Transverse colon (tissue), 4 donors: ENCODE measurements at regions not wholly inside any gene's neighbourhood (a gene's known extent, or its start where the extent isn't known, plus 50 kb on each side); places are given as distances from the start of the nearest gene placed in this dataset.
"Not testable (repeated sequence)": the region's sequence is repeated elsewhere in the genome, so short reads cannot be mapped to it uniquely, and the experiment has no call there.

Experiments used
- DNase-seq: peaks from one replicate; pipeline ENCODE4 v3.0.0-alpha.2; 2019
- H3K27ac ChIP-seq, 4 donors: fragments of 200-600 bp; sonication (generic); 2 replicates each; pipeline ENCODE4 v1.5.1; 2016 to 2018; ENCODE audit warnings: inconsistent platforms in 4 of 4
- H3K27me3 ChIP-seq: fragments of 200-600 bp; sonication (generic); 2 replicates; pipeline ENCODE4 v1.5.1; 2017; ENCODE audit warnings: inconsistent platforms
- H3K36me3 ChIP-seq, 4 donors: fragments of 200-600 bp; sonication (generic); 2 replicates each; pipeline ENCODE4 v1.5.1; 2017 to 2019; ENCODE audit warnings: inconsistent platforms in 4 of 4
- H3K4me1 ChIP-seq, 4 donors: fragments of 200-600 bp; sonication (generic); 2 replicates each; pipeline ENCODE4 v1.5.1; 2017 to 2020; ENCODE audit warnings: inconsistent platforms in 4 of 4
- H3K4me3 ChIP-seq, 4 donors: fragments of 200-600 bp; sonication (generic); 1 replicate in 1 of 4; 2 replicates in 3 of 4; pipeline versions ENCODE4 v1.5.1 to v1.6.1; 2017 to 2019; ENCODE audit warnings: inconsistent platforms in 4 of 4
- H3K9me3 ChIP-seq, 2 donors: fragments of 200-600 bp; sonication (generic); 2 replicates each; pipeline ENCODE4 v1.5.1; 2017 to 2019; ENCODE audit warnings: inconsistent platforms in 2 of 2
- EP300 ChIP-seq: sonication (generic); formaldehyde crosslinking; IDR thresholded peaks from one replicate; pipeline ENCODE4 v1.6.1; 2017; ENCODE audit warnings: antibody characterized with exemption, low read depth
- POLR2A ChIP-seq: fragments of 450-650 bp; IDR thresholded peaks from one replicate; pipeline ENCODE4 v1.6.1; 2016; ENCODE audit warnings: antibody characterized with exemption, mild to moderate bottlenecking, moderate library complexity
- POLR2AphosphoS5 ChIP-seq, 3 donors: sonication (generic); formaldehyde crosslinking; IDR thresholded peaks; one replicate each; pipeline ENCODE4 v1.6.1; 2016; ENCODE audit warnings: antibody characterized with exemption in 3 of 3
- WGBS, 2 donors: methylation state at CpG; one replicate each; pipeline ENCODE4 v1.1.5; 2018; ENCODE audit warnings: low coverage in 1 of 2; 5-methylcytosine and 5-hydroxymethylcytosine counted together
- in situ Hi-C, 4 donors: fragments of 200-750 bp; cut with MboI; loops; one replicate each; pipeline versions ENCODE4 v1.15.0 to v1.15.1; 2017; ENCODE audit warnings: low sequenced_read_pairs in 3 of 4, low pct_ligation_motif_present in 1 of 4, low pct_unique_long_range_greater_than_20kb in 1 of 4
- intact Hi-C: fragments of 100-400 bp; cut with DNase I; formaldehyde crosslinking; loops from one replicate; pipeline ENCODE4 v1.15.1; 2023; ENCODE audit warnings: low total_unique reads
- TF ChIP-seq, protein P1 (sequence below), 5 experiments: fragments of 200-600 bp in 3 of 5; fragments of 450-650 bp in 2 of 5; sonication (generic) in 3 of 5; IDR thresholded peaks; 1 replicate in 2 of 5; 2 replicates in 3 of 5; pipeline ENCODE4 v1.5.1; 2016 to 2017; ENCODE audit warnings: antibody characterized with exemption in 5 of 5, inconsistent platforms in 3 of 5, mild to moderate bottlenecking in 2 of 5, moderate library complexity in 1 of 5

DNA sequence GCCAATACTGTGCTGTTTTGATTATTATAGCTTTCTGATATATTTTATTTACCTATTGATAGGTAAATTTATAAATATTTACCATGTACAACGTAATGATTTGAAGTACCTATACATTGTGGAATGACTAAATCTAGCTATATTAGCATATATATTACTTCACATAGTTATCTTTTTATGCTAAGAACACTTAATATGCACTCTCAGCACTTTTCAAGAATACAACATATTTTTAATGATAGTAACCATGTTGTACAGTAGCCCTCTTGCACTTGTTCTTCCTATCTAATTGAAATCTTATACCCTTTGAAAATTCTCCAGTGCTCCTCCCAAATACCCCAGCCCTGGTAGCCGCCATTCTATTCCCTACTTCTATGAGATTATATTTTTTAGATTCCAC, 604.0 kb upstream of the KIF2B start:
- Histone ChIP-seq H3K9me3 (peaks cover 0 to 6% of the 10 kb centered on the region in 2 donors), H3K4me3 (no peak overlapping the region), H3K36me3 (no peaks in the 10 kb centered on the region), H3K27me3 (no peaks in the 10 kb centered on the region), H3K27ac (no peak overlapping the region), H3K4me1 (no peaks in the 10 kb centered on the region)
- in situ Hi-C loops (loop anchor here in 1 of 4 donors (25.0 kb wide), 1 partner anchor 94 kb away; no protein-coding TSS in a partner anchor), intact Hi-C loops (no loop called here)
- TF ChIP-seq, protein P1, sequence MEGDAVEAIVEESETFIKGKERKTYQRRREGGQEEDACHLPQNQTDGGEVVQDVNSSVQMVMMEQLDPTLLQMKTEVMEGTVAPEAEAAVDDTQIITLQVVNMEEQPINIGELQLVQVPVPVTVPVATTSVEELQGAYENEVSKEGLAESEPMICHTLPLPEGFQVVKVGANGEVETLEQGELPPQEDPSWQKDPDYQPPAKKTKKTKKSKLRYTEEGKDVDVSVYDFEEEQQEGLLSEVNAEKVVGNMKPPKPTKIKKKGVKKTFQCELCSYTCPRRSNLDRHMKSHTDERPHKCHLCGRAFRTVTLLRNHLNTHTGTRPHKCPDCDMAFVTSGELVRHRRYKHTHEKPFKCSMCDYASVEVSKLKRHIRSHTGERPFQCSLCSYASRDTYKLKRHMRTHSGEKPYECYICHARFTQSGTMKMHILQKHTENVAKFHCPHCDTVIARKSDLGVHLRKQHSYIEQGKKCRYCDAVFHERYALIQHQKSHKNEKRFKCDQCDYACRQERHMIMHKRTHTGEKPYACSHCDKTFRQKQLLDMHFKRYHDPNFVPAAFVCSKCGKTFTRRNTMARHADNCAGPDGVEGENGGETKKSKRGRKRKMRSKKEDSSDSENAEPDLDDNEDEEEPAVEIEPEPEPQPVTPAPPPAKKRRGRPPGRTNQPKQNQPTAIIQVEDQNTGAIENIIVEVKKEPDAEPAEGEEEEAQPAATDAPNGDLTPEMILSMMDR (IDR thresholded peaks at IDR 0.05): no peak
- TF ChIP-seq POLR2A (no peak), EP300 (no peak), POLR2AphosphoS5 (IDR thresholded peaks at IDR 0.05) (no peak)
- WGBS, 2 donors: 60 to 72% methylated on average over 2 of the region's 2 CpGs
- DNase-seq: no peak

DNA sequence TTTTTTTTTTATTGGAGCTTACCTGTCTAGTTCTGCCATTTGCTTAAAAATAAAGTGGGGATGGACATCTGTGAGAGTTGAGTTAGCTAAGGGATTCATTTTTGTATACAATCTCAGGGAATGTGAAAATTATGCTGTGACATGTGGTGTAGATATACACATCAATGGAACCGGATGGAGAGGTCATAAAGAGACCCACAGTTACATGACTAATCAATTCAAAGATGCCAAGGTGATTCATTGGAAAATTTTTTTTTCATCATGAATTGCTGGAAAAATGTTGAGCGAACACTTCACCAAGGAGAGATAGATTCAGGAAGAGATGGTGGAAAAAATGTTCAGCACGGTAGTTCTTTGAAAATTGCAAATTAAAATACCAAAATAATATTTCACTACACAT, 605.4 kb upstream of the KIF2B start:
- no peak for DNase-seq
- Histone ChIP-seq H3K27me3 (no peaks in the 10 kb centered on the region), H3K9me3 (peaks cover 0 to 6% of the 10 kb centered on the region in 2 donors), H3K4me3 (no peak overlapping the region), H3K36me3 (no peaks in the 10 kb centered on the region), H3K4me1 (no peaks in the 10 kb centered on the region), H3K27ac (no peak overlapping the region)
- TF ChIP-seq EP300 (no peak), POLR2A (no peak), POLR2AphosphoS5 (IDR thresholded peaks at IDR 0.05) (no peak)
- TF ChIP-seq, protein P1 (IDR thresholded peaks at IDR 0.05): no peak
- intact Hi-C loops: no loop called here
- in situ Hi-C loops: loop anchor here in 1 of 4 donors (25.0 kb wide), 1 partner anchor 95 kb away; no protein-coding TSS in a partner anchor
- WGBS, 2 donors: 81 to 95% methylated on average over 3 of the region's 3 CpGs

DNA sequence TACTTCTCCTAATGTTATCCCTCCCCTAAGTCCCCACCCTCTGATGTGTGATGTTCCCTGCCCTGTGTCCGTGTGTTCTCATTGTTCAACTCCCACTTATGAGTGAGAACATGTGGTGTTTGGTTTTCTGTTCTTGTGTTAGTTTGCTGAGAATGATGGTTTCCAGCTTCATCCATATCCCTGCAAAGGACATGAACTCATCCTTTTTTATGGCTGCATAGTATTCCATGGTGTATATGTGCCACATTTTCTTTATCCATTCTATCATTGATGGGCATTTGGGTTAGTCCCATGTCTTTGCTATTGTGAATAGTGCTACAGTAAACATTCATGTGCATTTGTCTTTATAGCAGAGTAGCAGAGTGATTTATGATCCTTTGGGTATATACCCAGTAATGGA, 613.8 kb upstream of the KIF2B start:
- H3K4me3 ChIP-seq, H3K9me3 ChIP-seq, DNase-seq, H3K4me1 ChIP-seq, H3K27ac ChIP-seq, H3K36me3 ChIP-seq, H3K27me3 ChIP-seq, intact Hi-C loops: not testable (repeated sequence)
- WGBS, 2 donors: 67 to 69% methylated on average over 1 of the region's 1 CpG
- in situ Hi-C loops: loop anchor here in 1 of 4 donors (25.0 kb wide), 1 partner anchor 103 kb away; no protein-coding TSS in a partner anchor

DNA sequence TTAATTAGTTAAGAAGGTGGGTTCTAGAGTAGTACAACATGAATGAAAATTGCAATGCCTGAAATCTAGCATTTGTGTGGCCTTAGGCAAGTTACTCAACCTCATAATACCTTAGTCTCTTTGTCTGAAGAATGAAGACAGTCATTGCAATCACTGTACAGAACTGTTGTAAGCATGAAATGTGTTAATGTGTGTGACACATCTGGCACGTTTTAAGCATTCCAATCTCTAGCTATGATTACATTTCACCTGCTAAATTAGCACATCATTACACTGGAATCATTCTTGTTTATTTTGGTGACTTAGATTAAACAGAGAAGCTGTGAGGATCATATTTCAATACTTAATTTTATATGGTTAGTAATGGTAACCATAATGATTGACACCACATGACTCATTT, 629.7 kb upstream of the KIF2B start:
- in situ Hi-C loops: no loop called here
- no peaks in the 10 kb centered on the region for H3K36me3 ChIP-seq
- TF ChIP-seq EP300: no peak
- TF ChIP-seq POLR2AphosphoS5 (IDR thresholded peaks at IDR 0.05): no peak
- no peak for TF ChIP-seq POLR2A
- TF ChIP-seq, protein P1 (IDR thresholded peaks at IDR 0.05): no peak
- no peaks in the 10 kb centered on the region for H3K27me3 ChIP-seq
- H3K9me3 ChIP-seq: no peaks in the 10 kb centered on the region
- no peak overlapping the region for H3K4me3 ChIP-seq
- H3K27ac ChIP-seq: no peak overlapping the region
- intact Hi-C loops: no loop called here
- WGBS, 2 donors: 17 to 56% methylated on average over 1 of the region's 1 CpG
- H3K4me1 ChIP-seq: no peaks in the 10 kb centered on the region
- DNase-seq: no peak

DNA sequence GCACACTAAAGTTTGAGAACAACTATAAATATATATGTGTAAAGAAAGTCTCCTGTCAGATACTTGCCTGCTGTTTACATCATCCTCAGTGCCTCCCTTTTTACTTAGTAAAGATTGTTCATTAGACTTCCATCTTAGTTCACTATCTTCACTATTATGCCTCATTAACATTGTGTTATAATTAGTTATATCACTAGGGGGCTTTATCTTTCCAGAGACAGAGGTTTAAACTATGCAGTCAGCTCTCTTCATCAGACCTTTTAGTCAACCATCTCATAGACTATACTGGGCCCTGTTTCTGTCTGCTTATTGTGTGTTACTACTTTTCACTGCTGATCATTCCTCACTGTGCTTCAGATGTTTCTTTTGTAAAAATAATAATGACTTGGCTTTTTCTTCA, 630.8 kb upstream of the KIF2B start:
- Histone ChIP-seq H3K27me3 (no peaks in the 10 kb centered on the region), H3K4me1 (no peaks in the 10 kb centered on the region), H3K36me3 (no peaks in the 10 kb centered on the region), H3K9me3 (no peaks in the 10 kb centered on the region), H3K27ac (no peak overlapping the region), H3K4me3 (no peak overlapping the region)
- no peak for DNase-seq
- intact Hi-C loops (no loop called here), in situ Hi-C loops (no loop called here)
- no peak for TF ChIP-seq POLR2AphosphoS5 (IDR thresholded peaks at IDR 0.05)
- TF ChIP-seq EP300: no peak
- no peak for TF ChIP-seq POLR2A
- TF ChIP-seq, protein P1 (IDR thresholded peaks at IDR 0.05): no peak
